Smooth muscle cell (in vitro differentiated cells): ENCODE measurements at regions not wholly inside any gene's neighbourhood (a gene's known extent, or its start where the extent isn't known, plus 50 kb on each side); places are given as distances from the start of the nearest gene placed in this dataset.

Experiments
- DNase-seq: peaks from one replicate; lab custom pipeline; 2025; ENCODE audit not compliant: unreplicated experiment; lab: John Stamatoyannopoulos, UW
- H2AFZ ChIP-seq: fragments of 200-600 bp; sonication (generic); 2 replicates; pipeline ENCODE4 v1.6.0; 2016; ENCODE audit warnings: antibody characterized with exemption, low read depth, mild to moderate bottlenecking
- H3F3A ChIP-seq: fragments of 200-600 bp; sonication (generic); 2 replicates; pipeline ENCODE4 v1.6.0; 2017; ENCODE audit warnings: antibody characterized with exemption, low read depth
- H3K27ac ChIP-seq: fragments of 200-600 bp; sonication (generic); 2 replicates; pipeline ENCODE4 v1.5.1; 2016; ENCODE audit warnings: low read depth, mild to moderate bottlenecking
- H3K27me3 ChIP-seq: fragments of 200-600 bp; sonication (generic); 2 replicates; pipeline ENCODE4 v1.6.1; 2016; ENCODE audit warnings: low read depth, mild to moderate bottlenecking
- H3K36me3 ChIP-seq: fragments of 200-600 bp; sonication (generic); 2 replicates; pipeline ENCODE4 v1.5.1; 2016; ENCODE audit warnings: low read depth
- H3K4me1 ChIP-seq: fragments of 200-600 bp; sonication (generic); 2 replicates; pipeline ENCODE4 v1.5.1; 2016; ENCODE audit warnings: low read depth
- H3K4me2 ChIP-seq: fragments of 200-600 bp; sonication (generic); 2 replicates; pipeline ENCODE4 v1.6.0; 2016; ENCODE audit warnings: mild to moderate bottlenecking
- H3K4me3 ChIP-seq: fragments of 200-600 bp; sonication (generic); 2 replicates; pipeline ENCODE4 v1.5.1; 2016; ENCODE audit warnings: mild to moderate bottlenecking
- H3K79me2 ChIP-seq: fragments of 200-600 bp; sonication (generic); 2 replicates; pipeline ENCODE4 v1.6.0; 2016; ENCODE audit warnings: low read depth, mild to moderate bottlenecking
- H3K9ac ChIP-seq: fragments of 200-600 bp; sonication (generic); 2 replicates; pipeline ENCODE4 v1.6.0; 2016; ENCODE audit warnings: low read depth
- H3K9me3 ChIP-seq: fragments of 200-600 bp; sonication (generic); replicated peaks from 2 replicates; pipeline ENCODE4 v1.5.1; 2016; ENCODE audit warnings: low read depth
- H4K20me1 ChIP-seq: fragments of 200-600 bp; sonication (generic); 2 replicates; pipeline ENCODE4 v1.6.0; 2016; ENCODE audit warnings: low read depth
- CTCF ChIP-seq: fragments of 200-600 bp; sonication (generic); IDR thresholded peaks from 2 replicates; pipeline ENCODE4 v1.5.1; 2017; ENCODE audit warnings: borderline replicate concordance, mild to moderate bottlenecking, antibody characterized with exemption; ENCODE audit not compliant: insufficient read depth, poor library complexity, severe bottlenecking
- WGBS: methylation state at CpG from one replicate; pipeline ENCODE4 v1.1.7; 2016; ENCODE audit warnings: low lambda C conversion rate; 5-methylcytosine and 5-hydroxymethylcytosine counted together

DNA sequence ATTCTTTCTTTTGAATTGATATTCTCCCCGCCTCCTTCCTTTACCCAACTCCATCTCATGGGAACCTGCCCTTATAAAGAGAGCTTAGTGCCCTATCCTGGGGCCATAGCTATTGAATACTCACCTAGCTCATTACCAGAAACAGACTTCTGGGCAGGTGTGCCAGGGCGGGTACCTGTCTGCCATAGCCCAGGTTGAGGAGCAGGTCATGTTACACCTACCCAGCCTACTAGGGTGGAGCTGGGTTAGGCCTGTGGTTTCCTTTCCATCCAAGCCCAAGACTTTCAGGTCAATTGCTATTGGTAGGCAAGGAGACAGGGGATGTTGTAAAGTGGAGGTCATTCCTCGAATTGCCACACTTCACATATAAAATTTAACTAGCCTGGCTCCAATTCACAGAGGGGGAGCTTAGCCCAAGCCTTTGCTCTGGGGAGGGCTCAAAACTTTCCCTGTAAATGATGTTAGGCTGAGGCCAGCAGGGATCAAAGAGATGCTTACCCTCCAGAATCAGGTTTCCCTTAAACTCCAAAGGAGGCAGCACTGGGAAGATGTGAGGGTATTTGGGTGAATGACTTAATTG lies 87.1 kb upstream of the IPO9 start:
- H3K27me3 ChIP-seq, result no peaks in the 10 kb centered on the region
- no peak overlapping the region for H3K9ac ChIP-seq
- 77% methylated on average over 3 of the region's 3 CpGs for WGBS
- H3K4me2 ChIP-seq, result peak overlapping the region; percentile 93
- no peak overlapping the region for H2AFZ ChIP-seq
- no peak overlapping the region for H3K4me3 ChIP-seq
- peaks cover 30% of the 10 kb centered on the region for H3F3A ChIP-seq
- peaks cover 75% of the 10 kb centered on the region for H3K79me2 ChIP-seq
- peaks cover 91% of the 10 kb centered on the region for H4K20me1 ChIP-seq
- H3K27ac ChIP-seq, result no peak overlapping the region
- no peaks in the 10 kb centered on the region for H3K9me3 ChIP-seq
- TF ChIP-seq CTCF, result no peak
- H3K4me1 ChIP-seq, result peaks cover 60% of the 10 kb centered on the region
- no peaks in the 10 kb centered on the region for H3K36me3 ChIP-seq
- DNase-seq, result no peak

- no peaks in the 10 kb centered on the region for H3K9me3 ChIP-seq
- H3K27me3 ChIP-seq, result no peaks in the 10 kb centered on the region
- H3K79me2 ChIP-seq, result peaks cover 77% of the 10 kb centered on the region
- no peaks in the 10 kb centered on the region for H3K36me3 ChIP-seq
- DNase-seq, result no peak
- peaks cover 60% of the 10 kb centered on the region for H3K4me1 ChIP-seq
- TF ChIP-seq CTCF, result no peak
- no peak overlapping the region for H3K4me3 ChIP-seq
- no peak overlapping the region for H3K27ac ChIP-seq
- H3K9ac ChIP-seq, result no peak overlapping the region
- H2AFZ ChIP-seq, result no peak overlapping the region
- H3F3A ChIP-seq, result peaks cover 25% of the 10 kb centered on the region
- 54% methylated on average over 6 of the region's 6 CpGs for WGBS
- peaks cover 85% of the 10 kb centered on the region for H4K20me1 ChIP-seq
- H3K4me2 ChIP-seq, result no peak overlapping the region
Observed at GRCh38 chr1:201742476-201742875, 86.5 kb upstream of the IPO9 start.

GRCh38 chr1:201742955-201743805 lies 85.8 kb upstream of the IPO9 start:
- H3K36me3 ChIP-seq, result no peaks in the 10 kb centered on the region
- WGBS, result 80% methylated on average over 5 of the region's 5 CpGs
- H3F3A ChIP-seq, result peaks cover 20% of the 10 kb centered on the region
- peak overlapping the region; percentile 5 for H3K27ac ChIP-seq
- no peak for TF ChIP-seq CTCF
- H3K4me3 ChIP-seq, result no peak overlapping the region
- peaks cover 85% of the 10 kb centered on the region for H4K20me1 ChIP-seq
- H3K27me3 ChIP-seq, result no peaks in the 10 kb centered on the region
- no peak overlapping the region for H3K9ac ChIP-seq
- DNase-seq, result no peak
- H3K79me2 ChIP-seq, result peaks cover 82% of the 10 kb centered on the region
- no peaks in the 10 kb centered on the region for H3K9me3 ChIP-seq
- no peak overlapping the region for H3K4me2 ChIP-seq
- H3K4me1 ChIP-seq, result peaks cover 61% of the 10 kb centered on the region
- no peak overlapping the region for H2AFZ ChIP-seq
